ENCODE measurements at regions not wholly inside any gene's neighbourhood (a gene's known extent, or its start where the extent isn't known, plus 50 kb on each side); places are given as distances from the start of the nearest gene placed in this dataset.
"Not testable (repeated sequence)": the region's sequence is repeated elsewhere in the genome, so short reads cannot be mapped to it uniquely, and the experiment has no call there.

- DNase-seq (ENCODE audit: low spot score): no peak
These were observed 74.0 kb downstream of the GATA3 start for GRCh38 chr10:8128511-8128910.

GRCh38 chr10:8129438-8129837, 75.0 kb downstream of the GATA3 start:
- DNase-seq (ENCODE audit: low spot score): no peak

- peak; percentile 13 for DNase-seq (ENCODE audit: low spot score)
These were observed 76.8 kb downstream of the GATA3 start for GRCh38 chr10:8130973-8131911.

DNA sequence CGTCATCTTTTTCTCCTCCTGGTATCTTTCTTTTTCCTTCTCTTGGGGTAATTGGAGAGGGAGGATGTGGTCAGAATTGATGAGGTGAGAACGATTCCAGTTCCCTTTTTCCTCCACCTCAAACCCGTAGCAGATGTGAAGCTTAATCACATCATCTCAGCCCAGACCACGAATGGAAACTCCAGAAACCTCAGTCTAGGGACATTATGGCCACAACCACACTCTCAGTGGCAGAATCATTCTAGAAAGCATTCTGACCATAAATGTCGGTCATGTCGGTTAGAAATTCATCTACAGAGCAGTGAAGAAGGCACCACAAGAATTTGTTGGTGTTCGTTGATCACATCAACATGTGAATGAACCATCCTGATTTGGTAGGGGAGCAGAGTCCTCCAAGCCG, 78.7 kb downstream of the GATA3 start:
- DNase-seq (ENCODE audit: low spot score): no peak

GRCh38 chr10:8136736-8137135, 82.2 kb downstream of the GATA3 start:
- DNase-seq (ENCODE audit: low spot score): no peak

GRCh38 chr10:8137272-8137681, 82.8 kb downstream of the GATA3 start:
- no peak for DNase-seq (ENCODE audit: low spot score)

GRCh38 chr10:8137726-8138125, 83.2 kb downstream of the GATA3 start:
- DNase-seq (ENCODE audit: low spot score): no peak

DNA sequence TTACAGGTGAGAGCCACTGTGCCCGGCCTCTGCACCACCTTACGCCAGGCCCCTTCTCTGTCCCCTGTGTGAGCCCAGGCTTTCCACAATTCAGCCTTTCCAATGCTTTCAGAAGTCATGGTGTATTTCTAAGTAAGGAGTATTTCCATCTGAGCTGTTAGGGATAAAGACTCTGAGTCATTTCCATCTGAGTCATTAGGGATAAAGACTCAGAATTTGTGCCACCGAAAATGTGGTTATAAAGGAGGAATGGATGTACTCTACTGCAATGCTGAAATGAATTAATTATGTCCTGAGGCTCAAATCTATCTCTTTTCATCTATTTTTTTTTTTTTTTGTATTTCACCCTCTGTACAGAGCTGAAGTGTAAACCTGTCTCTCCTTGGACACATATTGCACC, 84.0 kb downstream of the GATA3 start:
- peak; percentile 11 for DNase-seq (ENCODE audit: low spot score)

DNA sequence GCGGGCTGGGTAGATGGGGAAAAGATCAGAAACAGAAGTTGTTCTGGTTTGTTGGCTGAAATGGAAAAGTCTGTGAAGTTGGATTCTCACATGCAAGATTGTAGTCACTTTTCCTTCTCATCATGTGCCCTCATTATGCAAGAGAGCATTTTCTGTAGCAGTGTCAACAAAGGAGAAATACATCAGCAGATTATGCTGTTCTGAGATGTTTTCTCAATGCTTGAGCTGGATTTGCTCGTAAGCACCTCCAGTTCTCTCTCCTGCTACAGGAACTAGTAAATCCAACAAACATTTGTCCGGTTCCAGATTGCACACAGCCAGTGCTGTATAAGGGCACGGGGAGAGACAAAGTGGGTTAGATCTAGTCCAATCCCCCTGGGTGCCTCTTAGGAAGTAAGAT, 90.0 kb downstream of the GATA3 start:
- DNase-seq (ENCODE audit: low spot score): no peak

- peak; percentile 91 for DNase-seq (ENCODE audit: low spot score)
These were observed 92.2 kb downstream of the GATA3 start for GRCh38 chr10:8146650-8147049.

- DNase-seq (ENCODE audit: low spot score): no peak
These were observed 95.5 kb downstream of the GATA3 start for GRCh38 chr10:8149991-8150390.

DNA sequence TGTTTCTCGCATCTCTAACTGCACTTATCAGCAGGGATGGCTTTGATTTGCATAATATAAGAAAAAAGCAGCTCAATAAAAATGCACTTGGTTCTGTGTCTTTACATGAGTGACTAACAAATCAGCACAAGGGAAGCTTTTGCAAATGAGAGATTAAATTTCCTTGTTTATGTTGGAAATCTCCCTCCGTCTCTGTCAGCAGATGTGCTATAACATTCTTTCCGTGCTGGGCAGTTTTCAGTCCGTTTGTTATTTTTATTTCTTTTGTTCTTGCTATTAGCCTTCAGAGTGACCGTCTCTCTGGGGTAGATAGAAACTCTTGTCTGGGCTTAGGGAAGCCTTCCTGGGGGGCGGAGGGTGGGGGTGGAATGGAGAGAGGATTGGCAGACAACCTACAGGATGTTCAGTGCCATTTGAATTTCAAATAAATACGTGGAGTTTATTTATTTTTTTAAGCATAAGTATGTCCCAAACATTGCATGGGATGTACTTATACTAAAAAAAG, 96.0 kb downstream of the GATA3 start:
- DNase-seq (ENCODE audit: low spot score): no peak

- no peak for DNase-seq (ENCODE audit: low spot score)
These were observed 96.6 kb downstream of the GATA3 start for GRCh38 chr10:8151086-8151485.

GRCh38 chr10:8156918-8157317, 102.4 kb downstream of the GATA3 start:
- no peak for DNase-seq (ENCODE audit: low spot score)

- no peak for DNase-seq (ENCODE audit: low spot score)
These were observed 103.9 kb downstream of the GATA3 start for GRCh38 chr10:8158193-8159071.

DNA sequence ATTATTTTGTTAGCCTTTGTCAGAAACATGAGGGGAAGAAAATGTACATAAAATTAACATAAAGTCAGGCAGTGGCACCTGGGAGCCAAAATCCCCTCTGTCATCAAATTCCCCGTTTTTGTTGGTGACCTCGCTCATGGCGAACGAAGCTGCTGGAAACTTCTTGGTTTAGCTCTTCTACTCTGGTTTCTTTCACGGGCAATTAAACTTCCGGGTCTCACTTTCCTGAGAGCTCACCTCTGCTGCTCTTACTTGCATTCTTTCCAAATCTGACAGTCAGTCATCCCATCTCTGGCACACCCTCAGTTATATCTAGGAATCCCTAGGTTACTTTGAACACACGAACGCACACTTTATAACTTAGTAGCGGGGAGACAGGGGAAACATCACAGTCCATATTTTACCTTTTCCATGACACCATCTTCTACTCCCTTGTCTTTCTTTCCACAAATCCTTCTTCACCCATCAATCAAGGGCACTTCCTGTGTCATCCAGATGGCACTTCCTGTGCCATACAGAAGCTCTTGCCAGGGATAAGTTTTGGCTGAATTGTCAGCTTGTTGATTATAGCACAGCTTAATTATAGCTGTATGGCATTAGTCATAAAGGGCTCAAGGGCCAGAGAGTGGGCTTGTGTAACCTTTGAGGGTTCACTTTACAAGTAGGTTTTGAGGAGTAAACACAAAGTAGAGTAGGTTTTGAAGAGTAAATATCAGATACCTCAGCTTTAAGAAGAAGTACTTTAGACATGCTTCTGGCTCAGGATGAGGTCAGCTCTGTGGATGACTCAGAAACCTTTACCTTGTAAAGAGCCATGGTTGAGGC, 105.1 kb downstream of the GATA3 start:
- peak; percentile 25 for DNase-seq (ENCODE audit: low spot score)

- no peak for DNase-seq (ENCODE audit: low spot score)
These were observed 109.3 kb downstream of the GATA3 start for GRCh38 chr10:8163824-8164223.

GRCh38 chr10:8164640-8165039, 110.2 kb downstream of the GATA3 start:
- DNase-seq (ENCODE audit: low spot score): not testable (repeated sequence)

GRCh38 chr10:8168836-8169235, 114.3 kb downstream of the GATA3 start:
- DNase-seq (ENCODE audit: low spot score): no peak

DNA sequence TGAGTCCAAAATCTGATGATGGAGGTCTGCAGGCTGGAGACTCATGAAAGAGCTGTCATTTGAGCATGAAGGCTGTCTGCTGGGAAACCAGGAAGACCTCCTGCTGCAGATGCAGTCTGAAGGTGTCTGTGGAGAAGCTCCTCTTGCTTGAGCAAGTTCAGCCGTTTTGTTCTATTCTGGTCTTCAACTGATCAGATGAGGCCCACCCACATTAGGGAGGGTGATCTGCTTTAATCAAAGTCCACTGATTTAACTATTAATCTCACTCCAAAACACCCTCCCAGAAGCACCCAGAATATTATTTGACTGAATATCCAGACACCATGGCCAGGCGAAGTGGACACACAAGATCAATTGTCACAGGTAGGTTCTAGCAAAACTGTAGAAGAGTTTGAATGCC, 116.5 kb downstream of the GATA3 start:
- DNase-seq (ENCODE audit: low spot score): no peak

DNA sequence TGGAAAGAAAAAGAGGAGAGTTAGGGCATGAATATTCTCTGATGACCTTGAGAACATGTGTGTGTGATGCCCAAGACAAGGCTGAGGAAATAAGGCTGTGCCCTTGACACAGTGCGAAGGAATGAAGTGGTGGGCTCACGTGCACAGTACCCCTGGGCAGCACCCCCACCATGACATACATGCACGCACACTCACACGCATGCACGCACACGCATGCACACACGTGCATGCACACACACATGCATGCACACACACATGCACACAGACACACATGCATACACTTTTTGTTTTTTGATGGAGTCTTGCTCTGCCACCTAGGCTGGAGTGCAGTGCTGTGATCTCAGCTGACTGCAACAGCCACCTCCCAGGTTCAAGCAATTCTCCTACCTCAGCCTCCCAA, 118.1 kb downstream of the GATA3 start:
- DNase-seq (ENCODE audit: low spot score): no peak

Data from SW480 (cell line).